ENCODE measurements at regions not wholly inside any gene's neighbourhood (a gene's known extent, or its start where the extent isn't known, plus 50 kb on each side); places are given as distances from the start of the nearest gene placed in this dataset.

GRCh38 chr3:193894121-193894863 lies 241.7 kb upstream of the HES1 start:
- no peak overlapping the region for H3K27ac ChIP-seq
- no peak for TF ChIP-seq CTCF (conservative IDR thresholded peaks at IDR 0.05)

- no peak for TF ChIP-seq CTCF (conservative IDR thresholded peaks at IDR 0.05)
- H3K27ac ChIP-seq: no peak overlapping the region
Observed at GRCh38 chr3:193895409-193895808, 240.5 kb upstream of the HES1 start.

- no peak for TF ChIP-seq CTCF (conservative IDR thresholded peaks at IDR 0.05)
- H3K27ac ChIP-seq: no peak overlapping the region
Observed at GRCh38 chr3:193896419-193896818, 239.5 kb upstream of the HES1 start.

- H3K27ac ChIP-seq: no peak overlapping the region
- no peak for TF ChIP-seq CTCF (conservative IDR thresholded peaks at IDR 0.05)
Observed at GRCh38 chr3:193897288-193897687, 238.7 kb upstream of the HES1 start.

- H3K27ac ChIP-seq: no peak overlapping the region
- no peak for TF ChIP-seq CTCF (conservative IDR thresholded peaks at IDR 0.05)
Observed at GRCh38 chr3:193897731-193898180, 238.2 kb upstream of the HES1 start.

GRCh38 chr3:193899001-193899400 lies 236.9 kb upstream of the HES1 start:
- no peak for TF ChIP-seq CTCF (conservative IDR thresholded peaks at IDR 0.05)
- no peak overlapping the region for H3K27ac ChIP-seq

GRCh38 chr3:193901007-193901406 lies 234.9 kb upstream of the HES1 start:
- H3K27ac ChIP-seq: no peak overlapping the region

More at GRCh38 chr3:193901007-193901406, 234.9 kb upstream of the HES1 start:
- TF ChIP-seq CTCF (conservative IDR thresholded peaks at IDR 0.05): no peak

Data from VCaP (cell line).